ENCODE measurements at regions not wholly inside any gene's neighbourhood (a gene's known extent, or its start where the extent isn't known, plus 50 kb on each side); places are given as distances from the start of the nearest gene placed in this dataset.
"Not testable (repeated sequence)": the region's sequence is repeated elsewhere in the genome, so short reads cannot be mapped to it uniquely, and the experiment has no call there.

GRCh38 chr2:2727876-2728511 lies 396.9 kb upstream of the MYT1L start:
- no peak for ATAC-seq (replicated peaks)
- Mint-ChIP-seq H3K27ac (no peak overlapping the region), H3K36me3 (ENCODE audit: low read depth) (no peaks in the 10 kb centered on the region), H3K4me1 (no peaks in the 10 kb centered on the region), H3K27me3 (peaks cover 3% of the 10 kb centered on the region), H3K4me3 (no peak overlapping the region), H3K9me3 (no peaks in the 10 kb centered on the region)

- Mint-ChIP-seq H3K36me3 (ENCODE audit: low read depth) (no peaks in the 10 kb centered on the region), H3K4me3 (no peak overlapping the region), H3K9me3 (no peaks in the 10 kb centered on the region), H3K27me3 (peaks cover 3% of the 10 kb centered on the region), H3K4me1 (no peaks in the 10 kb centered on the region), H3K27ac (no peak overlapping the region)
- no peak for ATAC-seq (replicated peaks)
Measured at GRCh38 chr2:2726163-2726562, 395.1 kb upstream of the MYT1L start.

DNA sequence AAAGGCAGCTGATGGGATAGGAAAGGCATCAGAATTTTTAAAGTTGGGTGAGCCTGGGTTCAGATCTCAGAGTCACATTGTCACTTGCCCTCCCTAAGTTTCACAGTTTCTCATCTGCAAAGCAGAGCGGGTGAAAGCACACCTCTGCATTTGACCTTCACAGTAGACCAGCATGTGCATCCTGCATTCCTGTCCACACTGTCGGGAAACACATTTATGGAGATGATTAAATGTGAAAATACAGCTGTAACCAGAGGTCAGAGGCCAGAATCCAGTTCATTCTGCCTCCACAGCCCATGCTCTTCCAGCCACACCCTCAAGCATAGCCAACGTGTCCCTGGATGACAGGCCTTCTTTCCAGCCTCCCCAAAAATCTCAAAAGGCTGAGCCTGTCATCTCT lies 392.0 kb upstream of the MYT1L start:
- H3K4me3 Mint-ChIP-seq: no peak overlapping the region
- H3K4me1 Mint-ChIP-seq: no peaks in the 10 kb centered on the region
- no peak for ATAC-seq (replicated peaks)
- no peaks in the 10 kb centered on the region for H3K9me3 Mint-ChIP-seq
- H3K27me3 Mint-ChIP-seq: peaks cover 3% of the 10 kb centered on the region
- no peak overlapping the region for H3K27ac Mint-ChIP-seq
- no peaks in the 10 kb centered on the region for H3K36me3 Mint-ChIP-seq (ENCODE audit: low read depth)

DNA sequence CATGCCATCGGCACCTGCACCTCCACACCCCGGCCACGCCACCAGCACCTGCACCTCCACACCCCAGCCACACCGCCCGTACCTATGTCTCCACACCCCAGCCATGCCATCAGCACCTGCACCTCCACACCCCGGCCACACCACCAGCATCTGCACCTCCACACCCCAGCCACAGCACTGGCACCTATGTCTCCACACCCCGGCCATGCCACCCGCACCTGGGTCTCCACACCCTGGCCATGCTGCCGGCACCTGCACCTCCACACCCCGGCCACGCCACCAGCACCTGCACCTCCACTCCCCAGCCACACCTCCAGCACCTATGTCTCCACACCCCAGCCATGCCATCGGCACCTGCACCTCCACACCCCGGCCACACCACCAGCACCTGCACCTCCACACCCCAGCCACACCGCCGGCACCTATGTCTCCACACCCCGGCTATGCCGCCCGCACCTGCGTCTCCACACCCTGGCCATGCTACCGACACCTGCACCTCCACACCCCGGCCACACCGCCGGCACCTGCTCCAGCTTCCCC lies 390.3 kb upstream of the MYT1L start:
- ATAC-seq (replicated peaks): no peak
- no peaks in the 10 kb centered on the region for H3K9me3 Mint-ChIP-seq
- H3K27me3 Mint-ChIP-seq: peaks cover under 1% of the 10 kb centered on the region
- no peak overlapping the region for H3K4me3 Mint-ChIP-seq
- no peaks in the 10 kb centered on the region for H3K36me3 Mint-ChIP-seq (ENCODE audit: low read depth)
- no peaks in the 10 kb centered on the region for H3K4me1 Mint-ChIP-seq
- H3K27ac Mint-ChIP-seq: no peak overlapping the region

GRCh38 chr2:2720806-2721205 lies 389.7 kb upstream of the MYT1L start:
- H3K27me3 Mint-ChIP-seq; H3K36me3 Mint-ChIP-seq (ENCODE audit: low read depth); H3K4me1 Mint-ChIP-seq; H3K9me3 Mint-ChIP-seq; H3K27ac Mint-ChIP-seq; ATAC-seq (replicated peaks); H3K4me3 Mint-ChIP-seq: not testable (repeated sequence)

GRCh38 chr2:2720351-2720750 lies 389.3 kb upstream of the MYT1L start:
- no peak overlapping the region for H3K27ac Mint-ChIP-seq
- no peaks in the 10 kb centered on the region for H3K36me3 Mint-ChIP-seq (ENCODE audit: low read depth)
- H3K4me1 Mint-ChIP-seq: no peaks in the 10 kb centered on the region
- H3K4me3 Mint-ChIP-seq: no peak overlapping the region
- peaks cover 8% of the 10 kb centered on the region for H3K27me3 Mint-ChIP-seq
- ATAC-seq (replicated peaks): no peak
- H3K9me3 Mint-ChIP-seq: no peaks in the 10 kb centered on the region

GRCh38 chr2:2719781-2720180 lies 388.7 kb upstream of the MYT1L start:
- Mint-ChIP-seq H3K4me3 (no peak overlapping the region), H3K9me3 (no peaks in the 10 kb centered on the region), H3K27ac (no peak overlapping the region), H3K27me3 (peaks cover 8% of the 10 kb centered on the region), H3K4me1 (no peaks in the 10 kb centered on the region), H3K36me3 (ENCODE audit: low read depth) (no peaks in the 10 kb centered on the region)
- no peak for ATAC-seq (replicated peaks)

GRCh38 chr2:2719015-2719414 lies 387.9 kb upstream of the MYT1L start:
- no peaks in the 10 kb centered on the region for H3K4me1 Mint-ChIP-seq
- H3K27ac Mint-ChIP-seq: no peak overlapping the region
- H3K27me3 Mint-ChIP-seq: peaks cover 8% of the 10 kb centered on the region
- no peaks in the 10 kb centered on the region for H3K36me3 Mint-ChIP-seq (ENCODE audit: low read depth)
- no peak for ATAC-seq (replicated peaks)
- H3K4me3 Mint-ChIP-seq: no peak overlapping the region
- no peaks in the 10 kb centered on the region for H3K9me3 Mint-ChIP-seq

- Mint-ChIP-seq H3K36me3 (ENCODE audit: low read depth) (no peaks in the 10 kb centered on the region), H3K4me1 (no peaks in the 10 kb centered on the region), H3K9me3 (no peaks in the 10 kb centered on the region), H3K4me3 (no peak overlapping the region), H3K27ac (no peak overlapping the region), H3K27me3 (peaks cover 12% of the 10 kb centered on the region)
- no peak for ATAC-seq (replicated peaks)
Measured at GRCh38 chr2:2717406-2717805, 386.3 kb upstream of the MYT1L start.

GRCh38 chr2:2716771-2717170 lies 385.7 kb upstream of the MYT1L start:
- H3K36me3 Mint-ChIP-seq (ENCODE audit: low read depth): no peaks in the 10 kb centered on the region
- no peak overlapping the region for H3K4me3 Mint-ChIP-seq
- peaks cover 15% of the 10 kb centered on the region for H3K27me3 Mint-ChIP-seq
- no peaks in the 10 kb centered on the region for H3K4me1 Mint-ChIP-seq
- no peak for ATAC-seq (replicated peaks)
- H3K27ac Mint-ChIP-seq: no peak overlapping the region
- H3K9me3 Mint-ChIP-seq: no peaks in the 10 kb centered on the region

- Mint-ChIP-seq H3K36me3 (ENCODE audit: low read depth) (no peaks in the 10 kb centered on the region), H3K27me3 (peaks cover 15% of the 10 kb centered on the region), H3K9me3 (no peaks in the 10 kb centered on the region), H3K4me3 (no peak overlapping the region), H3K4me1 (no peaks in the 10 kb centered on the region), H3K27ac (no peak overlapping the region)
- no peak for ATAC-seq (replicated peaks)
Measured at GRCh38 chr2:2715036-2715818, 384.2 kb upstream of the MYT1L start.

DNA sequence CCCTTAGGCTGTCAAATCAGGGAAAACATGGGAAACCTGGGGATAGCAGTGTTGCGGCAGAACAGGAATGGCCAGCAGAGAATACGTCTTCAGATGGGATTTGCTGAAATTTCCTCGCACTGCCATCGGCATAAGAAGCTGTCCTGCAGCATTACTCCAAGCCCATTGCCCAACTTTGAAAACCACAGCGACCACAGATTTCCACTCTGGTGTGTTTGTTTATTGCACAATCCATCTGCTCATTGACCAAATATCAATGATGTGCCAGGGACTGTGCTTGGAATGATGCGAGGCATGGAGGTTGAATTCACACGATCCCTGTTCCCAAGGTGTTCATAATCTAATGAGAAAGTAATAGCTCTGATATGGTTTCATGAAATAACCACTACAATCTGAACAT lies 383.3 kb upstream of the MYT1L start:
- H3K4me1 Mint-ChIP-seq: no peaks in the 10 kb centered on the region
- H3K4me3 Mint-ChIP-seq: no peak overlapping the region
- ATAC-seq (replicated peaks): no peak
- H3K36me3 Mint-ChIP-seq (ENCODE audit: low read depth): no peaks in the 10 kb centered on the region
- H3K27me3 Mint-ChIP-seq: peaks cover 15% of the 10 kb centered on the region
- H3K9me3 Mint-ChIP-seq: no peaks in the 10 kb centered on the region
- H3K27ac Mint-ChIP-seq: no peak overlapping the region

GRCh38 chr2:2709431-2709770 lies 378.3 kb upstream of the MYT1L start:
- H3K4me1 Mint-ChIP-seq: no peaks in the 10 kb centered on the region
- H3K27ac Mint-ChIP-seq: no peak overlapping the region
- no peaks in the 10 kb centered on the region for H3K36me3 Mint-ChIP-seq (ENCODE audit: low read depth)
- H3K27me3 Mint-ChIP-seq: peaks cover 7% of the 10 kb centered on the region
- H3K4me3 Mint-ChIP-seq: no peak overlapping the region
- no peak for ATAC-seq (replicated peaks)
- no peaks in the 10 kb centered on the region for H3K9me3 Mint-ChIP-seq

GRCh38 chr2:2708575-2709430 lies 377.7 kb upstream of the MYT1L start:
- Mint-ChIP-seq H3K27me3 (peaks cover 7% of the 10 kb centered on the region), H3K4me1 (no peaks in the 10 kb centered on the region), H3K9me3 (no peaks in the 10 kb centered on the region), H3K36me3 (ENCODE audit: low read depth) (no peaks in the 10 kb centered on the region), H3K4me3 (no peak overlapping the region), H3K27ac (no peak overlapping the region)
- no peak for ATAC-seq (replicated peaks)

Data from activated T-helper 17 cell treated with anti-CD3 and anti-CD28 coated beads, Interleukin-2, amount 50 U/mL, for 72 hours (primary cell).